B cell (primary cell): ENCODE measurements at regions not wholly inside any gene's neighbourhood (a gene's known extent, or its start where the extent isn't known, plus 50 kb on each side); places are given as distances from the start of the nearest gene placed in this dataset.

Experiments used
- ATAC-seq: fragments of 200-7000 bp; cut with Tn5 transposase; one replicate; pipeline ENCODE4 v1.10.0; 2021; ENCODE audit warnings: low read depth, mild to moderate bottlenecking, moderate number of reproducible peaks, moderate library complexity
- CTCF ChIA-PET: fragments of 350-600 bp; sonication (Branson Sonifier 250); formaldehyde crosslinking; loops from one replicate; lab custom pipeline; 2021; ENCODE audit warnings: antibody characterized with exemption, inconsistent platforms; lab: Charles Lee
- POLR2A ChIA-PET: fragments of 350-600 bp; sonication (Branson Sonifier 250); formaldehyde crosslinking; loops from one replicate; lab custom pipeline; 2021; ENCODE audit warnings: antibody characterized with exemption; lab: Charles Lee
- DNase-seq: peaks from one replicate; pipeline ENCODE4 v3.0.0; 2013
- H2AFZ ChIP-seq: 2 replicates; pipeline ENCODE4 v1.6.1; 2012; ENCODE audit warnings: mild to moderate bottlenecking, low read depth, low read length; ENCODE audit not compliant: insufficient read depth, poor library complexity, severe bottlenecking
- H3K27ac ChIP-seq, 2 donors: 1 replicate in 1 of 2; 2 replicates in 1 of 2; pipeline ENCODE4 v1.5.1; 2012 to 2013; ENCODE audit warnings: low read length in 2 of 2, mild to moderate bottlenecking in 2 of 2, moderate library complexity in 1 of 2
- H3K27me3 ChIP-seq, 4 experiments: fragments of 200-600 bp in 1 of 4; sonication (generic) in 1 of 4; replicated peaks in 1 of 4; 1 replicate in 2 of 4; 2 replicates in 2 of 4; pipeline versions ENCODE4 v1.6.1 to v1.7.0; 2013 to 2016; ENCODE audit warnings: low read length in 3 of 4, mild to moderate bottlenecking in 2 of 4, mixed read lengths in 1 of 4, moderate library complexity in 1 of 4; ENCODE audit not compliant: insufficient read depth in 4 of 4, control insufficient read depth in 3 of 4; ENCODE audit errors: control extremely low read depth in 1 of 4
- H3K36me3 ChIP-seq, 2 experiments: replicated peaks in 1 of 2; 1 replicate in 1 of 2; 2 replicates in 1 of 2; pipeline versions ENCODE4 v1.6.1 to v1.7.1; 2013; ENCODE audit warnings: low read length in 1 of 2; ENCODE audit not compliant: insufficient read depth in 2 of 2, control insufficient read depth in 1 of 2; ENCODE audit errors: control extremely low read depth in 1 of 2, extremely low read depth in 1 of 2
- H3K4me1 ChIP-seq, 2 donors: fragments of 200-600 bp in 1 of 2; sonication (generic) in 1 of 2; 1 replicate in 1 of 2; 2 replicates in 1 of 2; pipeline versions ENCODE4 v1.5.1 to v1.6.1; 2013 to 2017; ENCODE audit warnings: low read length in 2 of 2; ENCODE audit not compliant: control insufficient read depth in 2 of 2, insufficient read depth in 2 of 2
- H3K4me2 ChIP-seq: replicated peaks from 2 replicates; pipeline ENCODE3; 2012; ENCODE audit warnings: mild to moderate bottlenecking, low read depth, low read length; ENCODE audit not compliant: poor library complexity, severe bottlenecking
- H3K4me3 ChIP-seq, 5 experiments: fragments of 200-600 bp in 1 of 5; sonication (generic) in 1 of 5; 1 replicate in 3 of 5; 2 replicates in 2 of 5; pipeline versions ENCODE4 v1.5.1 to v1.7.0; 2011 to 2016; ENCODE audit warnings: low read length in 4 of 5, mild to moderate bottlenecking in 4 of 5, low read depth in 2 of 5, control low read depth in 1 of 5, moderate library complexity in 1 of 5; ENCODE audit not compliant: insufficient read depth in 1 of 5; ENCODE audit errors: control extremely low read depth in 1 of 5, extremely low read depth in 1 of 5
- H3K79me2 ChIP-seq: fragments of 200-600 bp; sonication (generic); one replicate; pipeline ENCODE4 v1.6.0; 2016; ENCODE audit warnings: low read length; ENCODE audit not compliant: control insufficient read depth, insufficient read depth
- H3K9ac ChIP-seq: fragments of 200-600 bp; sonication (generic); 2 replicates; pipeline ENCODE4 v1.6.1; 2017; ENCODE audit warnings: mild to moderate bottlenecking, low read length, moderate library complexity
- H3K9me3 ChIP-seq, 3 donors: one replicate each; pipeline versions ENCODE4 v1.6.1 to v1.7.1; 2013; ENCODE audit warnings: low read length in 2 of 3; ENCODE audit not compliant: control insufficient read depth in 2 of 3, insufficient read depth in 1 of 3; ENCODE audit errors: control extremely low read depth in 1 of 3
- H4K20me1 ChIP-seq: 2 replicates; pipeline ENCODE4 v1.6.0; 2012; ENCODE audit warnings: mild to moderate bottlenecking, low read length; ENCODE audit not compliant: insufficient read depth, control insufficient read depth, poor library complexity, severe bottlenecking
- H3K27ac Mint-ChIP-seq: one replicate; pipeline ENCODE4 v1.8.0; 2021; ENCODE audit warnings: mixed read lengths
- H3K27me3 Mint-ChIP-seq: one replicate; pipeline ENCODE4 v1.8.0; 2021; ENCODE audit warnings: mixed read lengths
- H3K4me1 Mint-ChIP-seq: one replicate; pipeline ENCODE4 v1.8.0; 2021; ENCODE audit warnings: mixed read lengths
- H3K4me3 Mint-ChIP-seq: one replicate; pipeline ENCODE4 v1.8.0; 2021; ENCODE audit warnings: mixed read lengths
- H3K9me3 Mint-ChIP-seq: one replicate; pipeline ENCODE4 v1.8.0; 2022; ENCODE audit warnings: mixed read lengths; ENCODE audit not compliant: insufficient read depth
- CTCF ChIP-seq: fragments of 200-600 bp; IDR thresholded peaks from one replicate; pipeline ENCODE4 v1.8.0; 2022; ENCODE audit warnings: antibody characterized with exemption, mild to moderate bottlenecking
- EZH2 ChIP-seq: IDR thresholded peaks from 2 replicates; pipeline ENCODE4 v1.6.1; 2012; ENCODE audit warnings: borderline replicate concordance, low read depth, mild to moderate bottlenecking, moderate library complexity, low read length; ENCODE audit not compliant: insufficient read depth, poor library complexity, severe bottlenecking
- WGBS: methylation state at CpG from one replicate; pipeline ENCODE4 v1.1.5; 2013; ENCODE audit warnings: missing lambda C conversion rate; ENCODE audit not compliant: insufficient coverage; 5-methylcytosine and 5-hydroxymethylcytosine counted together
- intact Hi-C: fragments of 100-400 bp; cut with micrococcal nuclease; formaldehyde crosslinking; loops from one replicate; pipeline ENCODE4 v1.10.0; 2022

- H3K9me3 ChIP-seq, result no peaks in the 10 kb centered on the region
- no peaks in the 10 kb centered on the region for H3K4me1 ChIP-seq
- no peak overlapping the region for H3K9ac ChIP-seq
- H3K79me2 ChIP-seq, result no peaks in the 10 kb centered on the region
- DNase-seq (no peak), ATAC-seq (no peak)
- H3K27ac ChIP-seq, result no peak overlapping the region
- H3K9me3 Mint-ChIP-seq, result no peaks in the 10 kb centered on the region
- CTCF ChIA-PET, result interaction anchor here (0.7 kb wide), 1 partner anchor 13 kb away, joined by 3 read pairs; no protein-coding TSS in a partner anchor
- POLR2A ChIA-PET, result no interaction called here
- TF ChIP-seq CTCF (no peak), EZH2 (no peak)
- no peaks in the 10 kb centered on the region for H4K20me1 ChIP-seq
- no peak overlapping the region for H3K4me3 Mint-ChIP-seq
- no peak overlapping the region for H3K4me2 ChIP-seq
- no peaks in the 10 kb centered on the region for H3K4me1 Mint-ChIP-seq
- H3K27ac Mint-ChIP-seq, result no peak overlapping the region
- intact Hi-C loops, result no loop called here
- H2AFZ ChIP-seq, result no peak overlapping the region
- H3K27me3 Mint-ChIP-seq, result peaks cover 12% of the 10 kb centered on the region
- peaks cover 0 to 7% (median 0%) of the 10 kb centered on the region in 4 experiments for H3K27me3 ChIP-seq
- WGBS, result 51% methylated on average over 9 of the region's 12 CpGs
- H3K36me3 ChIP-seq, result no peaks in the 10 kb centered on the region
- H3K4me3 ChIP-seq, result no peak overlapping the region
Observed at GRCh38 chr10:118531105-118531852, 64.2 kb downstream of the PRLHR start.

GRCh38 chr10:118528426-118528825 lies 67.0 kb downstream of the PRLHR start:
- Mint-ChIP-seq H3K4me3 (no peak overlapping the region), H3K9me3 (no peaks in the 10 kb centered on the region), H3K27me3 (peaks cover 16% of the 10 kb centered on the region), H3K27ac (no peak overlapping the region), H3K4me1 (no peaks in the 10 kb centered on the region)
- no peaks in the 10 kb centered on the region for H3K4me1 ChIP-seq
- no peak overlapping the region for H2AFZ ChIP-seq
- H3K36me3 ChIP-seq, result no peaks in the 10 kb centered on the region
- no peaks in the 10 kb centered on the region for H3K9me3 ChIP-seq
- TF ChIP-seq CTCF (no peak), EZH2 (no peak)
- H3K79me2 ChIP-seq, result no peaks in the 10 kb centered on the region
- no peak overlapping the region for H3K4me3 ChIP-seq
- WGBS, result 95% methylated on average over 6 of the region's 6 CpGs
- no peak overlapping the region for H3K4me2 ChIP-seq
- ATAC-seq, result no peak
- POLR2A ChIA-PET, result no interaction called here
- no peak for DNase-seq
- no peak overlapping the region for H3K9ac ChIP-seq
- CTCF ChIA-PET, result no interaction called here
- intact Hi-C loops, result no loop called here
- H3K27me3 ChIP-seq, result peaks cover 0 to 7% (median 0%) of the 10 kb centered on the region in 4 experiments
- no peak overlapping the region for H3K27ac ChIP-seq
- no peaks in the 10 kb centered on the region for H4K20me1 ChIP-seq
